H1 (cell line): ENCODE measurements at regions not wholly inside any gene's neighbourhood (a gene's known extent, or its start where the extent isn't known, plus 50 kb on each side); places are given as distances from the start of the nearest gene placed in this dataset.

Experiments used
- CTCF ChIA-PET: fragments of 300-600 bp; sonication (Branson Sonifier 250); formaldehyde crosslinking; loops from one replicate; lab custom pipeline; 2021; ENCODE audit not compliant: partially characterized antibody; lab: Charles Lee
- POLR2A ChIA-PET: fragments of 300-600 bp; sonication (Branson Sonifier 250); formaldehyde crosslinking; loops from one replicate; lab custom pipeline; 2021; ENCODE audit warnings: inconsistent platforms; ENCODE audit not compliant: partially characterized antibody; lab: Charles Lee
- DNase-seq, 2 experiments: peaks; one replicate each; pipeline versions ENCODE4 v3.0.0 to v3.0.0-alpha.2; 2010 to 2022; ENCODE audit warnings: low spot score in 2 of 2, low read depth in 1 of 2, mixed read lengths in 1 of 2
- FAIRE-seq: peaks from 2 replicates; lab custom pipeline; 2011; peaks lifted over from hg19 to GRCh38; lab: Jason Lieb, UNC
- H2AFZ ChIP-seq: 2 replicates; pipeline ENCODE4 v1.8.1; 2012; ENCODE audit warnings: low read length, inconsistent platforms
- H2AK5ac ChIP-seq: 2 replicates; pipeline ENCODE4 v1.6.1; 2013; ENCODE audit warnings: low read depth, low read length
- H2BK120ac ChIP-seq: replicated peaks from 2 replicates; pipeline ENCODE3; 2013; ENCODE audit warnings: low read depth, low read length, inconsistent platforms
- H2BK12ac ChIP-seq: 2 replicates; pipeline ENCODE4 v1.6.1; 2013; ENCODE audit warnings: low read depth, low read length
- H2BK15ac ChIP-seq: 2 replicates; pipeline ENCODE4 v1.6.1; 2013; ENCODE audit warnings: low read length
- H2BK20ac ChIP-seq: 2 replicates; pipeline ENCODE4 v1.6.1; 2013; ENCODE audit warnings: low read length
- H2BK5ac ChIP-seq: 2 replicates; pipeline ENCODE4 v1.6.1; 2013; ENCODE audit warnings: low read depth, low read length
- H3K14ac ChIP-seq: 2 replicates; pipeline ENCODE4 v1.6.1; 2013; ENCODE audit warnings: inconsistent platforms; ENCODE audit not compliant: insufficient read length
- H3K18ac ChIP-seq: 2 replicates; pipeline ENCODE4 v1.6.1; 2013; ENCODE audit warnings: low read length; ENCODE audit errors: extremely low read depth
- H3K23ac ChIP-seq: 2 replicates; pipeline ENCODE4 v1.6.1; 2013; ENCODE audit warnings: inconsistent platforms; ENCODE audit not compliant: insufficient read length
- H3K23me2 ChIP-seq: 2 replicates; pipeline ENCODE4 v1.6.1; 2013; ENCODE audit warnings: low read depth, low read length
- H3K27ac ChIP-seq: 2 replicates; pipeline ENCODE4 v1.6.1; 2011; ENCODE audit warnings: low read depth, low read length, inconsistent platforms
- H3K27me3 ChIP-seq, 4 experiments: replicated peaks in 1 of 4; 1 replicate in 1 of 4; 2 replicates in 3 of 4; pipeline versions ENCODE4 v1.6.1 to v1.8.1; 2011 to 2013; ENCODE audit warnings: low read length in 3 of 4, mild to moderate bottlenecking in 3 of 4, inconsistent platforms in 2 of 4, mixed read lengths in 2 of 4, moderate library complexity in 1 of 4; ENCODE audit not compliant: control insufficient read depth in 3 of 4, insufficient read depth in 3 of 4; ENCODE audit errors: extremely low read depth in 1 of 4
- H3K36me3 ChIP-seq, 4 experiments: 2 replicates each; pipeline versions ENCODE4 v1.6.1 to v1.8.1; 2011 to 2013; ENCODE audit warnings: mild to moderate bottlenecking in 4 of 4, low read length in 3 of 4, moderate library complexity in 2 of 4, control low read depth in 1 of 4, inconsistent platforms in 1 of 4; ENCODE audit not compliant: insufficient read depth in 4 of 4, control insufficient read depth in 2 of 4
- H3K4ac ChIP-seq: replicated peaks from 2 replicates; pipeline ENCODE3; 2013; ENCODE audit warnings: low read length, low read depth, mixed read lengths, inconsistent platforms; ENCODE audit not compliant: insufficient read length
- H3K4me1 ChIP-seq, 4 experiments: replicated peaks in 1 of 4; 1 replicate in 1 of 4; 2 replicates in 3 of 4; pipeline versions ENCODE4 v1.6.1 to v1.8.1; 2011 to 2013; ENCODE audit warnings: low read length in 3 of 4, inconsistent platforms in 2 of 4, mixed read lengths in 1 of 4; ENCODE audit not compliant: insufficient read depth in 4 of 4, control insufficient read depth in 3 of 4
- H3K4me2 ChIP-seq, 2 experiments: 2 replicates each; pipeline versions ENCODE4 v1.6.1 to v1.8.1; 2011 to 2013; ENCODE audit warnings: low read depth in 2 of 2, low read length in 2 of 2, control low read depth in 1 of 2, inconsistent platforms in 1 of 2, mild to moderate bottlenecking in 1 of 2; ENCODE audit not compliant: insufficient read depth in 1 of 2
- H3K4me3 ChIP-seq, 4 experiments: fragments of 200-600, 300-600 bp in 1 of 4; sonication (generic), shearing (Covaris generic), sonication (Bioruptor Twin) in 1 of 4; 2 replicates each; pipeline versions ENCODE4 v1.5.1 to v1.8.1; 2011 to 2016; ENCODE audit warnings: low read length in 4 of 4, low read depth in 3 of 4, control low read depth in 2 of 4, inconsistent platforms in 2 of 4, mild to moderate bottlenecking in 2 of 4, mixed read lengths in 1 of 4, moderate library complexity in 1 of 4; ENCODE audit not compliant: insufficient read depth in 2 of 4; ENCODE audit errors: extremely low read depth in 1 of 4
- H3K56ac ChIP-seq: replicated peaks from 2 replicates; pipeline ENCODE3; 2013; ENCODE audit warnings: low read depth, mild to moderate bottlenecking, mixed read lengths, low read length, inconsistent platforms; ENCODE audit not compliant: insufficient read length
- H3K79me1 ChIP-seq: 2 replicates; pipeline ENCODE4 v1.6.1; 2013; ENCODE audit warnings: low read depth, low read length, control low read depth
- H3K79me2 ChIP-seq, 2 experiments: 2 replicates each; pipeline versions ENCODE4 v1.6.1 to v1.8.1; 2012 to 2013; ENCODE audit warnings: low read length in 2 of 2, mild to moderate bottlenecking in 2 of 2, inconsistent platforms in 1 of 2; ENCODE audit not compliant: insufficient read depth in 2 of 2, control insufficient read depth in 1 of 2
- H3K9ac ChIP-seq, 4 experiments: replicated peaks in 1 of 4; 1 replicate in 1 of 4; 2 replicates in 3 of 4; pipeline versions ENCODE4 v1.6.1 to v1.8.1; 2011 to 2013; ENCODE audit warnings: low read depth in 3 of 4, low read length in 3 of 4, control low read depth in 2 of 4, mild to moderate bottlenecking in 2 of 4, moderate library complexity in 2 of 4, inconsistent platforms in 1 of 4; ENCODE audit errors: extremely low read depth in 1 of 4
- H3K9me3 ChIP-seq, 2 experiments: 2 replicates each; pipeline versions ENCODE4 v1.6.1 to v1.8.1; 2012 to 2013; ENCODE audit warnings: mild to moderate bottlenecking in 2 of 2, moderate library complexity in 2 of 2, control low read depth in 1 of 2, inconsistent platforms in 1 of 2, low read depth in 1 of 2, low read length in 1 of 2, mixed read lengths in 1 of 2; ENCODE audit not compliant: insufficient read depth in 2 of 2
- H4K20me1 ChIP-seq, 2 experiments: replicated peaks in 1 of 2; 2 replicates each; pipeline versions ENCODE3 to v1.8.1; 2011 to 2013; ENCODE audit warnings: inconsistent platforms in 2 of 2, low read length in 2 of 2, mild to moderate bottlenecking in 1 of 2; ENCODE audit not compliant: insufficient read depth in 2 of 2, control insufficient read depth in 1 of 2
- H4K5ac ChIP-seq: 2 replicates; pipeline ENCODE4 v1.6.1; 2013; ENCODE audit warnings: low read length, low read depth, mixed read lengths, inconsistent platforms; ENCODE audit not compliant: insufficient read length
- H4K8ac ChIP-seq: 2 replicates; pipeline ENCODE4 v1.8.0; 2013; ENCODE audit warnings: mild to moderate bottlenecking, moderate library complexity, low read length, inconsistent platforms; ENCODE audit not compliant: insufficient read depth; ENCODE audit errors: extremely low read depth
- H4K91ac ChIP-seq: replicated peaks from 2 replicates; pipeline ENCODE3; 2013; ENCODE audit warnings: low read length, mixed read lengths, inconsistent platforms; ENCODE audit not compliant: insufficient read length
- YY1 ChIP-seq: IDR thresholded peaks from 2 replicates; pipeline ENCODE4 v1.6.1; 2011; ENCODE audit warnings: low read depth, mild to moderate bottlenecking, low read length
- WGBS, 2 experiments: shearing (Covaris generic) in 1 of 2; methylation state at CpG; one replicate each; pipeline versions ENCODE4 v1.1.6 to v1.1.7; 2013 to 2015; ENCODE audit warnings: low lambda C conversion rate in 2 of 2, mixed read lengths in 2 of 2, inconsistent platforms in 1 of 2, low coverage in 1 of 2, missing lambda C conversion rate in 1 of 2; ENCODE audit not compliant: insufficient replicate concordance in 2 of 2, insufficient coverage in 1 of 2, insufficient read length in 1 of 2; ENCODE audit errors: extremely low coverage in 1 of 2, missing lambda C conversion rate in 1 of 2; 5-methylcytosine and 5-hydroxymethylcytosine counted together

DNA sequence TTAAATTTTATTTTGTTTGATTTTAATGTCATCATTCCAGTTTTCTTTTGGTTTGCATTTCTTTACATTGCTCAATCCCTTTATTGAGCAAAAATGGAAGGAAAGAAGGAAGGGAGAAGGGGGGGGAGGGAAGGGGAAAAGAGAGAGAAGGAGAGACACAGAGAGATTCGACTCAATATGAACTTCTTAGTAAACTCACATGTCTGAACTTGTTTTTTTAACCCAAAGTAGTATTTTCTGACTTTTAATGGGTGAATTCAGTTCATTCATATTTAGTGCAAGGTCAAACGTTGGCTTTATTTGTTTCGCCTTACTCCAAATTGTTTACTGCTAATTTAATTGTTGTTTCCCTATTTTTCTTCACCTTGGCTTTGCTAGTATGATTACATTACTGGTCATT is 278.6 kb downstream of the COL12A1 start:
- H3K79me1 ChIP-seq: no peaks in the 10 kb centered on the region
- no peaks in the 10 kb centered on the region for H3K9me3 ChIP-seq
- no peak overlapping the region for H2AFZ ChIP-seq
- H3K4ac ChIP-seq: no peak overlapping the region
- no peak overlapping the region for H2AK5ac ChIP-seq
- CTCF ChIA-PET: interaction anchor here (1.2 kb wide), 1 partner anchor 281 kb away, joined by 3 read pairs; no protein-coding TSS in a partner anchor
- no peak overlapping the region for H3K18ac ChIP-seq
- H3K27me3 ChIP-seq: no peaks in the 10 kb centered on the region
- no peak overlapping the region for H3K4me2 ChIP-seq
- no peak overlapping the region for H2BK120ac ChIP-seq
- no peaks in the 10 kb centered on the region for H3K79me2 ChIP-seq
- no peak overlapping the region for H2BK20ac ChIP-seq
- no peaks in the 10 kb centered on the region for H3K36me3 ChIP-seq
- no peak overlapping the region for H4K5ac ChIP-seq
- POLR2A ChIA-PET: no interaction called here
- H3K56ac ChIP-seq: no peak overlapping the region
- H3K23me2 ChIP-seq: no peaks in the 10 kb centered on the region
- H2BK5ac ChIP-seq: no peak overlapping the region
- H3K23ac ChIP-seq: no peak overlapping the region
- H3K27ac ChIP-seq: no peak overlapping the region
- no peak overlapping the region for H3K4me3 ChIP-seq
- H3K9ac ChIP-seq: no peak overlapping the region
- H3K14ac ChIP-seq: no peak overlapping the region
- H4K8ac ChIP-seq: no peak overlapping the region
- no peak for FAIRE-seq
- no peak for DNase-seq
- H4K91ac ChIP-seq: no peak overlapping the region
- H4K20me1 ChIP-seq: no peaks in the 10 kb centered on the region
- no peak overlapping the region for H2BK12ac ChIP-seq
- TF ChIP-seq YY1: no peak
- TF ChIP-seq, all 59 proteins: peak for 0
- WGBS, 2 experiments: 88% methylated on average over 3 of the region's 3 CpGs; no CpG with 5 or more reads in 1 of the 2 experiments
- H2BK15ac ChIP-seq: no peak overlapping the region
- H3K4me1 ChIP-seq: peaks cover 0 to 2% (median 0%) of the 10 kb centered on the region in 4 experiments; a peak in 2 of 7 replicates
